Prostate gland (tissue), 2 donors: ENCODE measurements at regions not wholly inside any gene's neighbourhood (a gene's known extent, or its start where the extent isn't known, plus 50 kb on each side); places are given as distances from the start of the nearest gene placed in this dataset.

Experiments used
- POLR2A ChIP-seq: fragments of 450-650 bp; IDR thresholded peaks from one replicate; pipeline ENCODE4 v1.6.1; 2016; ENCODE audit warnings: antibody characterized with exemption, mild to moderate bottlenecking
- POLR2AphosphoS5 ChIP-seq: sonication (generic); formaldehyde crosslinking; IDR thresholded peaks from one replicate; pipeline ENCODE4 v1.6.1; 2017; ENCODE audit warnings: antibody characterized with exemption
- TF ChIP-seq, protein P1 (sequence below), 4 experiments: fragments of 200-600 bp in 2 of 4; fragments of 450-650 bp in 2 of 4; sonication (generic) in 2 of 4; IDR thresholded peaks; 1 replicate in 3 of 4; 2 replicates in 1 of 4; pipeline ENCODE4 v1.5.1; 2016 to 2019; ENCODE audit warnings: antibody characterized with exemption in 4 of 4, mild to moderate bottlenecking in 2 of 4, moderate library complexity in 2 of 4

- TF ChIP-seq, protein P1, sequence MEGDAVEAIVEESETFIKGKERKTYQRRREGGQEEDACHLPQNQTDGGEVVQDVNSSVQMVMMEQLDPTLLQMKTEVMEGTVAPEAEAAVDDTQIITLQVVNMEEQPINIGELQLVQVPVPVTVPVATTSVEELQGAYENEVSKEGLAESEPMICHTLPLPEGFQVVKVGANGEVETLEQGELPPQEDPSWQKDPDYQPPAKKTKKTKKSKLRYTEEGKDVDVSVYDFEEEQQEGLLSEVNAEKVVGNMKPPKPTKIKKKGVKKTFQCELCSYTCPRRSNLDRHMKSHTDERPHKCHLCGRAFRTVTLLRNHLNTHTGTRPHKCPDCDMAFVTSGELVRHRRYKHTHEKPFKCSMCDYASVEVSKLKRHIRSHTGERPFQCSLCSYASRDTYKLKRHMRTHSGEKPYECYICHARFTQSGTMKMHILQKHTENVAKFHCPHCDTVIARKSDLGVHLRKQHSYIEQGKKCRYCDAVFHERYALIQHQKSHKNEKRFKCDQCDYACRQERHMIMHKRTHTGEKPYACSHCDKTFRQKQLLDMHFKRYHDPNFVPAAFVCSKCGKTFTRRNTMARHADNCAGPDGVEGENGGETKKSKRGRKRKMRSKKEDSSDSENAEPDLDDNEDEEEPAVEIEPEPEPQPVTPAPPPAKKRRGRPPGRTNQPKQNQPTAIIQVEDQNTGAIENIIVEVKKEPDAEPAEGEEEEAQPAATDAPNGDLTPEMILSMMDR (IDR thresholded peaks at IDR 0.05), result no peak
- TF ChIP-seq POLR2AphosphoS5 (no peak), POLR2A (no peak)
Measured at GRCh38 chr6:23696992-23697391, 429.0 kb upstream of the NRSN1 start.
